Heart left ventricle (tissue), 13 donors: ENCODE measurements at regions not wholly inside any gene's neighbourhood (a gene's known extent, or its start where the extent isn't known, plus 50 kb on each side); places are given as distances from the start of the nearest gene placed in this dataset.

Source experiments
- CTCF ChIP-seq, 12 donors: fragments of 200-600 bp; sonication (generic) in 4 of 12; IDR thresholded peaks; one replicate each; pipeline versions ENCODE4 v1.5.0 to v1.8.0; 2018 to 2022; ENCODE audit warnings: antibody characterized with exemption in 12 of 12, mild to moderate bottlenecking in 5 of 12
- POLR2A ChIP-seq, 2 donors: fragments of 450-650 bp; IDR thresholded peaks; one replicate each; pipeline ENCODE4 v1.6.1; 2017; ENCODE audit warnings: antibody characterized with exemption in 2 of 2, mild to moderate bottlenecking in 2 of 2, moderate library complexity in 2 of 2
- donor health status: ischemic (EF 13 %, LVEDD 7.1; RV severe dilation, severe dysfunction).
- donor health status: DM: no; HTN: yes; CAD: no.
- donor health status: DM: no; HTN: no; CAD: no.
- donor health status: ischemic (EF 25% LVEDD 6.9; RV normal size, moderate dysfunction).
- donor health status: ischemic (EF 25% LVEDD 5.7; RV mildly dilated, moderate dysfunction).
- donor health status: ischemic (EF 35%, LVEDD 5.7; RV mildly dilated, moderate dysfunction).
- donor health status: nonischemic (EF 11% LVEDD 7.7; RV severe dilation, severe dysfunction).
- donor health status: DM: yes; HTN: yes; CAD: no.
- donor health status: PGD.
- donor health status: ischemic (EF 29% LVEDD 5.4; RV normal size, mild dysfunction).
- donor health status: nonischemic (EF 23%, LVEDD 6.1; RV moderate dilation, normal function).

- TF ChIP-seq POLR2A (IDR thresholded peaks at IDR 0.05) (no peak), CTCF (IDR thresholded peaks at IDR 0.05) (no peak)
These were observed 132.2 kb upstream of the FOXF1 start for GRCh38 chr16:86378128-86378527.
